Activated B cell treated with CpG ODN at 0.5 μM for 24 hours (primary cell): ENCODE measurements at regions not wholly inside any gene's neighbourhood (a gene's known extent, or its start where the extent isn't known, plus 50 kb on each side); places are given as distances from the start of the nearest gene placed in this dataset.

Experiments
- ATAC-seq: fragments of 200-7000 bp; cut with Tn5 transposase; one replicate; pipeline ENCODE4 v1.10.0; 2021; ENCODE audit warnings: low read depth, mild to moderate bottlenecking, moderate library complexity
- CTCF ChIA-PET: fragments of 350-600 bp; sonication (Branson Sonifier 250); formaldehyde crosslinking; loops from one replicate; lab custom pipeline; 2021; ENCODE audit warnings: antibody characterized with exemption; lab: Charles Lee
- POLR2A ChIA-PET: fragments of 350-600 bp; sonication (Branson Sonifier 250); formaldehyde crosslinking; loops from one replicate; lab custom pipeline; 2021; ENCODE audit warnings: antibody characterized with exemption; lab: Charles Lee
- DNase-seq: peaks from one replicate; pipeline ENCODE4 v3.0.0; 2022
- H3K27ac Mint-ChIP-seq: one replicate; pipeline ENCODE4 v1.8.0; 2020; ENCODE audit warnings: mixed read lengths
- H3K27me3 Mint-ChIP-seq: one replicate; pipeline ENCODE4 v1.8.0; 2021; ENCODE audit warnings: mixed read lengths
- H3K36me3 Mint-ChIP-seq: one replicate; pipeline ENCODE4 v1.8.0; 2021; ENCODE audit warnings: low read depth, mixed read lengths
- H3K4me1 Mint-ChIP-seq: one replicate; pipeline ENCODE4 v1.8.0; 2021; ENCODE audit warnings: mixed read lengths
- H3K4me3 Mint-ChIP-seq: one replicate; pipeline ENCODE4 v1.8.0; 2020; ENCODE audit warnings: mild to moderate bottlenecking, mixed read lengths
- H3K9me3 Mint-ChIP-seq: one replicate; pipeline ENCODE4 v1.8.0; 2020; ENCODE audit warnings: mixed read lengths
- intact Hi-C: fragments of 100-400 bp; cut with micrococcal nuclease; formaldehyde crosslinking; loops from one replicate; pipeline ENCODE4 v1.15.1; 2024
- TF ChIP-seq, protein P1 (sequence below): fragments of 200-600 bp; IDR thresholded peaks from one replicate; pipeline ENCODE4 v1.8.0; 2022; ENCODE audit warnings: antibody characterized with exemption, mild to moderate bottlenecking

- no peak overlapping the region for H3K27ac Mint-ChIP-seq
- POLR2A ChIA-PET = no interaction called here
- no peaks in the 10 kb centered on the region for H3K4me1 Mint-ChIP-seq
- ATAC-seq = no peak
- TF ChIP-seq, protein P1, sequence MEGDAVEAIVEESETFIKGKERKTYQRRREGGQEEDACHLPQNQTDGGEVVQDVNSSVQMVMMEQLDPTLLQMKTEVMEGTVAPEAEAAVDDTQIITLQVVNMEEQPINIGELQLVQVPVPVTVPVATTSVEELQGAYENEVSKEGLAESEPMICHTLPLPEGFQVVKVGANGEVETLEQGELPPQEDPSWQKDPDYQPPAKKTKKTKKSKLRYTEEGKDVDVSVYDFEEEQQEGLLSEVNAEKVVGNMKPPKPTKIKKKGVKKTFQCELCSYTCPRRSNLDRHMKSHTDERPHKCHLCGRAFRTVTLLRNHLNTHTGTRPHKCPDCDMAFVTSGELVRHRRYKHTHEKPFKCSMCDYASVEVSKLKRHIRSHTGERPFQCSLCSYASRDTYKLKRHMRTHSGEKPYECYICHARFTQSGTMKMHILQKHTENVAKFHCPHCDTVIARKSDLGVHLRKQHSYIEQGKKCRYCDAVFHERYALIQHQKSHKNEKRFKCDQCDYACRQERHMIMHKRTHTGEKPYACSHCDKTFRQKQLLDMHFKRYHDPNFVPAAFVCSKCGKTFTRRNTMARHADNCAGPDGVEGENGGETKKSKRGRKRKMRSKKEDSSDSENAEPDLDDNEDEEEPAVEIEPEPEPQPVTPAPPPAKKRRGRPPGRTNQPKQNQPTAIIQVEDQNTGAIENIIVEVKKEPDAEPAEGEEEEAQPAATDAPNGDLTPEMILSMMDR = no peak
- H3K27me3 Mint-ChIP-seq = no peaks in the 10 kb centered on the region
- intact Hi-C loops = no loop called here
- CTCF ChIA-PET = no interaction called here
- no peaks in the 10 kb centered on the region for H3K36me3 Mint-ChIP-seq
- H3K9me3 Mint-ChIP-seq = no peaks in the 10 kb centered on the region
- no peak for DNase-seq
- no peak overlapping the region for H3K4me3 Mint-ChIP-seq
These were observed 253.3 kb downstream of the LIG4 start for GRCh38 chr13:107961849-107962608.

DNA sequence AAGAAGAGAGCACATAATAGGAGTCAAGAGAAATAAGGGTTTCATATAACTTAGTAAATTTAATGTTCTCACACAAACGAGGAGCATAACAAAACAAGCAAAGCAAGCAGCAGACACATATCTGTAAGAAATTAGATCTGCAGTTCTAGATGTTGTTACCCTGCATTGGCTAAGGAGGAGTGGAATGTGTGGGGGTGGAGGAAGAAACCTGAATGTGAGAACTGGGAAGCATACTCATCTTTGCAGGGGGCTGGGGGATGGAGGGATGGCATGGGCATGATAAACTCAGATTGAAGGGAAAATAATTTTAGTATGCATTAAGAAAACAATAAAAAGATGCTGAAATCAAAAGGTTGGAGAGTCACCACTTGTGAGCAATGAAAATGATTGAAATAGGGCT is 255.0 kb downstream of the LIG4 start:
- no peak overlapping the region for H3K27ac Mint-ChIP-seq
- no peak overlapping the region for H3K4me3 Mint-ChIP-seq
- no peaks in the 10 kb centered on the region for H3K36me3 Mint-ChIP-seq
- ChIA-PET POLR2A (no interaction called here), CTCF (no interaction called here)
- TF ChIP-seq, protein P1 = no peak
- H3K27me3 Mint-ChIP-seq = no peaks in the 10 kb centered on the region
- ATAC-seq (no peak), DNase-seq (no peak)
- no peaks in the 10 kb centered on the region for H3K4me1 Mint-ChIP-seq
- intact Hi-C loops = no loop called here
- peaks cover 3% of the 10 kb centered on the region for H3K9me3 Mint-ChIP-seq

DNA sequence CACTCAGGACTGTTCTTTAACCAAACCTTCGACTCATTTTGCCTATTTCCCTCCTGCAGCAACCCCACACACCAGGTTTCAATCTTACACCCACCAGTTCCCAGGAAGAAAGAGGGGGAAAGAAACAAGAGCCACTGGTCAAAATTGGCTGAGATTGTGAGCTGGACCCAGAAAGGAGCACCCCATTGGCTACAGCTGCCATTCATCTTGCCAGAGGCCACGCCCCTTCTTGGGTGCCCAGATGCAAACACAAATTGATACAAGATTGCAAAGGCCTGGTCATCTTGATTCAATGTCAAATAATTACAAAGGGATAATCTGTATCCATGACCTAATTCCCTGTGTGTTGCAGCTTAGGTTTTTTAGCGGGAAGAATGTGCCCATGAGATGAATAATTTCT is 258.4 kb downstream of the LIG4 start:
- TF ChIP-seq, protein P1 = no peak

GRCh38 chr13:107942030-107942617 is 273.2 kb downstream of the LIG4 start:
- H3K9me3 Mint-ChIP-seq = peaks cover 18% of the 10 kb centered on the region
- ChIA-PET CTCF (no interaction called here), POLR2A (no interaction called here)
- H3K4me1 Mint-ChIP-seq = no peaks in the 10 kb centered on the region
- ATAC-seq (no peak), DNase-seq (no peak)
- H3K36me3 Mint-ChIP-seq = no peaks in the 10 kb centered on the region
- no peak overlapping the region for H3K4me3 Mint-ChIP-seq
- TF ChIP-seq, protein P1 = no peak
- H3K27me3 Mint-ChIP-seq = no peaks in the 10 kb centered on the region
- no peak overlapping the region for H3K27ac Mint-ChIP-seq
- intact Hi-C loops = no loop called here

More for the DNA sequence above, 258.4 kb downstream of the LIG4 start:
- no peak overlapping the region for H3K27ac Mint-ChIP-seq
- ChIA-PET CTCF (no interaction called here), POLR2A (no interaction called here)
- DNase-seq = no peak
- H3K27me3 Mint-ChIP-seq = no peaks in the 10 kb centered on the region
- H3K4me1 Mint-ChIP-seq = no peaks in the 10 kb centered on the region
- ATAC-seq = no peak
- intact Hi-C loops = no loop called here
- H3K9me3 Mint-ChIP-seq = peaks cover 4% of the 10 kb centered on the region
- no peak overlapping the region for H3K4me3 Mint-ChIP-seq
- no peaks in the 10 kb centered on the region for H3K36me3 Mint-ChIP-seq

GRCh38 chr13:107941345-107942029 is 273.8 kb downstream of the LIG4 start:
- POLR2A ChIA-PET = no interaction called here
- Mint-ChIP-seq H3K9me3 (peaks cover 18% of the 10 kb centered on the region), H3K36me3 (no peaks in the 10 kb centered on the region), H3K4me1 (no peaks in the 10 kb centered on the region), H3K27ac (no peak overlapping the region), H3K4me3 (no peak overlapping the region), H3K27me3 (no peaks in the 10 kb centered on the region)
- CTCF ChIA-PET = no interaction called here
- TF ChIP-seq, protein P1 = no peak
- intact Hi-C loops = no loop called here
- ATAC-seq (no peak), DNase-seq (no peak)
